Activated CD8-positive, alpha-beta T cell treated with anti-CD3 and anti-CD28 coated beads for 36 hours (primary cell): ENCODE measurements at regions not wholly inside any gene's neighbourhood (a gene's known extent, or its start where the extent isn't known, plus 50 kb on each side); places are given as distances from the start of the nearest gene placed in this dataset.

Source experiments
- ATAC-seq: fragments of 200-7000 bp; cut with Tn5 transposase; one replicate; pipeline ENCODE4 v1.10.0; 2021; ENCODE audit warnings: mild to moderate bottlenecking, moderate library complexity
- CTCF ChIA-PET: fragments of 350-600 bp; sonication (Branson Sonifier 250); formaldehyde crosslinking; loops from one replicate; lab custom pipeline; 2021; ENCODE audit warnings: antibody characterized with exemption; lab: Charles Lee
- POLR2A ChIA-PET: fragments of 350-600 bp; sonication (Branson Sonifier 250); formaldehyde crosslinking; loops from one replicate; lab custom pipeline; 2021; ENCODE audit warnings: antibody characterized with exemption; lab: Charles Lee
- DNase-seq: peaks from one replicate; pipeline ENCODE4 v3.0.0-alpha.2; 2020
- H3K27ac Mint-ChIP-seq: one replicate; pipeline ENCODE4 v1.8.0; 2021; ENCODE audit warnings: mild to moderate bottlenecking, mixed read lengths
- H3K27me3 Mint-ChIP-seq: one replicate; pipeline ENCODE4 v1.8.0; 2021; ENCODE audit warnings: mixed read lengths
- H3K36me3 Mint-ChIP-seq: one replicate; pipeline ENCODE4 v1.8.0; 2021; ENCODE audit warnings: low read depth, mixed read lengths
- H3K4me1 Mint-ChIP-seq: one replicate; pipeline ENCODE4 v1.8.0; 2021; ENCODE audit warnings: low read depth, mixed read lengths
- H3K4me3 Mint-ChIP-seq: one replicate; pipeline ENCODE4 v1.8.0; 2021; ENCODE audit warnings: mild to moderate bottlenecking, moderate library complexity, mixed read lengths
- H3K9me3 Mint-ChIP-seq: one replicate; pipeline ENCODE4 v1.8.0; 2021; ENCODE audit warnings: mixed read lengths
- intact Hi-C: fragments of 100-400 bp; cut with micrococcal nuclease; formaldehyde crosslinking; loops from one replicate; pipeline ENCODE4 v1.10.0; 2022
- TF ChIP-seq, protein P1 (sequence below): fragments of 200-600 bp; IDR thresholded peaks from one replicate; pipeline ENCODE4 v1.8.0; 2022; ENCODE audit warnings: antibody characterized with exemption, mild to moderate bottlenecking

DNA sequence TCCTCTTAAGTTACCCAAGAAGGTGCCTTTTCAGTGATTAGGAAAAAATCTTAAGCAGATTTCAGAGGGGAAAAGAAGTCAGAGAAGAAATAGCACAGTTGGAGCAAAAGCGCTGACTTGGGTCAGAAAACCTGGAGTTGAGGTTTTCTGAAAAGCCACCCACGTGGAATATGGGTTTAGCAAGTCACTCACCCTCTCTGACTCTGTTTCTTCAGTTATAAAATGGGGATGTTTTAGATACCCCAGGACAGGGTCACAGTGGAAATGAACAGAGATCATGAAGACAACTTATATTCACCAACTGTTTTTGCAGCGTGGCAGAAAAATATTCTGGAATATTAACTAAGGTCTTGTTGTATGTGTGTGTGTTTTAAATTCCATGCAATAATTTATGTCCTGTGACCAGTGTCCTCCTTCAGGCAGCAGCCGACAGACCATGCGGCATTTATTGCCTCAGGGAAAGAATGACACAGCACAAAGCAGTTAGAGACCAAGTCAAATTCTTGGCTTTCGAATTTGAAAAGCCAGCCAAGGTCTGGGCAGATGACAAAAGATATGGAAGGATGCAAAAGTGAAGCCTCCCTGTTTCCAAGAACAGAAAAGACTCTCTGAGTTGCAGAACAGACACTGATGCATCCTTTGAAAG lies 119.9 kb downstream of the MIAT start:
- no peak for DNase-seq
- POLR2A ChIA-PET = no interaction called here
- no peaks in the 10 kb centered on the region for H3K27me3 Mint-ChIP-seq
- no peak for ATAC-seq
- no peak overlapping the region for H3K4me3 Mint-ChIP-seq
- peaks cover 1% of the 10 kb centered on the region for H3K9me3 Mint-ChIP-seq
- TF ChIP-seq, protein P1, sequence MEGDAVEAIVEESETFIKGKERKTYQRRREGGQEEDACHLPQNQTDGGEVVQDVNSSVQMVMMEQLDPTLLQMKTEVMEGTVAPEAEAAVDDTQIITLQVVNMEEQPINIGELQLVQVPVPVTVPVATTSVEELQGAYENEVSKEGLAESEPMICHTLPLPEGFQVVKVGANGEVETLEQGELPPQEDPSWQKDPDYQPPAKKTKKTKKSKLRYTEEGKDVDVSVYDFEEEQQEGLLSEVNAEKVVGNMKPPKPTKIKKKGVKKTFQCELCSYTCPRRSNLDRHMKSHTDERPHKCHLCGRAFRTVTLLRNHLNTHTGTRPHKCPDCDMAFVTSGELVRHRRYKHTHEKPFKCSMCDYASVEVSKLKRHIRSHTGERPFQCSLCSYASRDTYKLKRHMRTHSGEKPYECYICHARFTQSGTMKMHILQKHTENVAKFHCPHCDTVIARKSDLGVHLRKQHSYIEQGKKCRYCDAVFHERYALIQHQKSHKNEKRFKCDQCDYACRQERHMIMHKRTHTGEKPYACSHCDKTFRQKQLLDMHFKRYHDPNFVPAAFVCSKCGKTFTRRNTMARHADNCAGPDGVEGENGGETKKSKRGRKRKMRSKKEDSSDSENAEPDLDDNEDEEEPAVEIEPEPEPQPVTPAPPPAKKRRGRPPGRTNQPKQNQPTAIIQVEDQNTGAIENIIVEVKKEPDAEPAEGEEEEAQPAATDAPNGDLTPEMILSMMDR = no peak
- intact Hi-C loops = no loop called here
- no peak overlapping the region for H3K27ac Mint-ChIP-seq
- H3K4me1 Mint-ChIP-seq = no peaks in the 10 kb centered on the region
- CTCF ChIA-PET = interaction anchor here (1.5 kb wide), 1 partner anchor 24 kb away, joined by 3 read pairs; no protein-coding TSS in a partner anchor
- peaks cover 57% of the 10 kb centered on the region for H3K36me3 Mint-ChIP-seq

DNA sequence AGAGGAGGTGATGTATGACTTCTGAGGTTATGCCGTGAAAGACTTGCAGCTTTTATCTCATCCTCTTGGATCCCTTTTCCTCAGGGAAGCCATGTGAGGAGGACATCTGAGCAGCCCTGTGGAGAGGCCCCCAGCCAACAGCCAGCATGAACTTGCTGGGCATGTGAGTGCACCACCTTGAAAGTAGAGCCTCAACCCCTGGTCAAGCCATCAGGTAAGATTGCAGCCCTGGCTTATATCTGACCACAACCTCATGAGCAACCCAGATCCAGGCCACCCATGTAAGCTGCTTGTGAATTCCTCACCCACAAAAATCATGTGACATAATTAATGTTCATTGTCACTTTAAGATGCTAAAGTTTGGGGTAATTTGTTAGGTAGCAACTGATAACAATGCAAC lies 121.0 kb downstream of the MIAT start:
- peaks cover 59% of the 10 kb centered on the region for H3K36me3 Mint-ChIP-seq
- no peaks in the 10 kb centered on the region for H3K27me3 Mint-ChIP-seq
- TF ChIP-seq, protein P1 = no peak
- CTCF ChIA-PET = interaction anchor here (1.5 kb wide), 1 partner anchor 23 kb away, joined by 3 read pairs; no protein-coding TSS in a partner anchor
- POLR2A ChIA-PET = no interaction called here
- H3K4me1 Mint-ChIP-seq = no peaks in the 10 kb centered on the region
- no peak overlapping the region for H3K4me3 Mint-ChIP-seq
- no peak for ATAC-seq
- no peak for DNase-seq
- H3K9me3 Mint-ChIP-seq = peaks cover 1% of the 10 kb centered on the region
- intact Hi-C loops = no loop called here
- no peak overlapping the region for H3K27ac Mint-ChIP-seq

DNA sequence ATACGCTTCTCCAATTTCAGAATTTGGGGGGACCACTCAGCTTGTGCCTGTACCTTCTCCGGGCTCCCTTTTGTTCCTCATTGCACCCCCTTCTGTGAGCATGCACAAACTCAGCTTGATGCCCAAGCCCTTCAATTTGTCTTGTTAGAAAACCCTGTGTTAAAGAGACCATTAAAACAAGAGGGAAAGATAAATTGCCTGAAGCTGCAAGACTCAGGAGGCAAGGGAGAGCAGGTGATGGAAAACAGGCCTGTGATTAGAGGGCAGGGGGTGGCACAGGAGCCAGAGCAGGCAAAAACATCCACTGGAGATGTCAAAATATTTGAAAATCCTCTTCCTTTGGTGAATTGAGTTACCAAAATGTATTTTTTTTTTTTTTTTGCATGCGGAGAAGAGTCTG lies 121.7 kb downstream of the MIAT start:
- Mint-ChIP-seq H3K27ac (no peak overlapping the region), H3K36me3 (peaks cover 57% of the 10 kb centered on the region), H3K4me1 (no peaks in the 10 kb centered on the region), H3K4me3 (no peak overlapping the region), H3K9me3 (peaks cover 1% of the 10 kb centered on the region), H3K27me3 (no peaks in the 10 kb centered on the region)
- TF ChIP-seq, protein P1 = no peak
- ATAC-seq (no peak), DNase-seq (no peak)
- POLR2A ChIA-PET = no interaction called here
- intact Hi-C loops = no loop called here
- CTCF ChIA-PET = interaction anchor here (1.0 to 1.5 kb wide), 2 partner anchors 22 to 23 kb away, joined by 3 to 4 read pairs; no protein-coding TSS in a partner anchor

DNA sequence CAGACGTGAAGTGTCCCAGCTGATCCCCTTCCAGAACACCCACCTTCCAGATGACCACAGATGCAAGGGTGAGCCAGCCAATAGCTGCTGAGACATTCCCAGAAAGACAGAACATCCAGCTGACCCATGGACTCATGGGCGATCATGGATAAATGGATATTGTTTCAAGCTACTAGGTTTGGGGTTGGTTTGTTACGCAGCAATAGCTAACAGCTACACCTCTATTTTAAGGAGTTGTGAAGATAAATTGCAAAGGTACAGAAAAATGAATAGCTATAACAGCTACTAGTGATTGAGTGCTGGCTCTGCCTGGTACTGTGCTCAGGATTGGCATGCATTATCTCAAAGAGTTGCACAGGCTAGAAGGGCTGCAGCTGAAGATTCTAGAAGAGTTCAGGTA lies 122.5 kb downstream of the MIAT start:
- intact Hi-C loops = no loop called here
- H3K4me1 Mint-ChIP-seq = peaks cover 2% of the 10 kb centered on the region
- peaks cover 54% of the 10 kb centered on the region for H3K36me3 Mint-ChIP-seq
- ChIA-PET POLR2A (interaction anchor here (0.7 kb wide), 1 partner anchor 493 kb away, joined by 3 read pairs; no protein-coding TSS in a partner anchor), CTCF (no interaction called here)
- TF ChIP-seq, protein P1 = no peak
- ATAC-seq = no peak
- H3K4me3 Mint-ChIP-seq = no peak overlapping the region
- H3K9me3 Mint-ChIP-seq = peaks cover 1% of the 10 kb centered on the region
- no peaks in the 10 kb centered on the region for H3K27me3 Mint-ChIP-seq
- no peak overlapping the region for H3K27ac Mint-ChIP-seq
- DNase-seq = no peak

DNA sequence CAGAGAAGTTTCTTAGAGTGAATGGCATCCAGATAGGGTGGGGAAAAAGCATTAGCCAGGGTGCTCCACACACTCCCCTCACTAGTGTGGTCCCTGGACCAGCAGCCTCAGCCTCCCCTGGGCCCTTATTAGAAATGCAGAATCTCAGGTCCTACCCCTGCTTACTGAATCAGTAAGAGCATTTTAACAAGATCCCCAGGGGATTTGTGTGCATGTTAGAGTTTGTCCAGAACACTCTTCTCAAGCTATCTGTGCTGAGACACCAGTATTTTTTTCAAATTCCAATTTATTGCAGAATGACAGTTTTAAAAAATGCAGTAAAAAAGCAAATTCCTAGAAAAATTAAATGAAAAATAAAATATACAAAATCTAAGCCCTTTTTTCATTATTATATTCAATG lies 123.1 kb downstream of the MIAT start:
- Mint-ChIP-seq H3K9me3 (peaks cover 1% of the 10 kb centered on the region), H3K4me3 (no peak overlapping the region), H3K27ac (no peak overlapping the region), H3K27me3 (no peaks in the 10 kb centered on the region), H3K36me3 (peaks cover 52% of the 10 kb centered on the region), H3K4me1 (peaks cover 8% of the 10 kb centered on the region)
- CTCF ChIA-PET = interaction anchor here (0.9 kb wide), 1 partner anchor 16 kb away, joined by 3 read pairs; no protein-coding TSS in a partner anchor
- POLR2A ChIA-PET = interaction anchor here (0.7 kb wide), 1 partner anchor 492 kb away, joined by 3 read pairs; no protein-coding TSS in a partner anchor
- intact Hi-C loops = no loop called here
- TF ChIP-seq, protein P1 = no peak
- no peak for ATAC-seq
- DNase-seq = no peak
